Panc1 (cell line): ENCODE measurements at regions not wholly inside any gene's neighbourhood (a gene's known extent, or its start where the extent isn't known, plus 50 kb on each side); places are given as distances from the start of the nearest gene placed in this dataset.

Experiments used
- POLR2AphosphoS5 ChIP-seq: IDR thresholded peaks from 2 replicates; pipeline ENCODE4 v1.6.1; 2012; ENCODE audit warnings: mild to moderate bottlenecking, low read depth, low read length, moderate library complexity
- TF ChIP-seq, protein P1 (sequence below): fragments of 450-650 bp; IDR thresholded peaks from 2 replicates; pipeline ENCODE4 v1.5.1; 2017; ENCODE audit warnings: mild to moderate bottlenecking
- TF ChIP-seq, protein P2 (sequence below), 2 experiments: IDR thresholded peaks; 2 replicates each; pipeline ENCODE4 v1.6.1; 2011 to 2012; ENCODE audit warnings: low read depth in 2 of 2, control low read depth in 1 of 2, low read length in 1 of 2, mild to moderate bottlenecking in 1 of 2, moderate library complexity in 1 of 2; ENCODE audit not compliant: insufficient read depth in 1 of 2

DNA sequence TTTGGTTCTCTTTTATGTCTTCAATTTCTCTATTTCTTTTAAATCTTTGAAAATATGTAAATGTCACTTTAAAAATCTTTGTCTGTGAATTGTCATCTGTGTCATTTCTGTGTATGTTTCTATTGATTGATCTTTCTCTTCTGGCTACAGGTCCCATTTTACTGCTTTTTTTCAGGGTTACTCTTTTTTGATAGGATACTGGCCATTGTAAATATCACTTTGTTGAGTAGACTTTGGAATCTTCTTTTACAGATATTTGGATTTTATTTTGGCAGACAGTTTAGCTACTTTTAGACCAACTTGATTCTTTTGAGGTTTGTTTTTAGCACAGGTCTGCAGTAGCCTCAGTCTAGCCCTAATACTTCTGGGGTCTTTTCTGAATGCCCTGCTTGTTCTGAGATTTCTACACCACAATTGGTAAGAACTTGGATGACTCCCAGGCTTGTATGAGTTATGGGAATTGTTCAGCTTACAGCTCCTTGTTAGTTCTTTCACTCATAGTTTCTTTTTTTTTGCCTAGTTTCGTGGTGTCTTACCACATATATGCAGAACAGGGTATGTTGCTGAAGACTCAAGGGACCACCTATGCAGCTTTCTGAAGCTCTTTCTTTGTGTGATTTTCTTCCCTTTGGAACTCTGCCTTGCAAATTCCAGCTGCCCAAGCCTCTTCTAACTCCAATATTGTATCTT lies 122.2 kb downstream of the QPCT start:
- TF ChIP-seq, protein P1, sequence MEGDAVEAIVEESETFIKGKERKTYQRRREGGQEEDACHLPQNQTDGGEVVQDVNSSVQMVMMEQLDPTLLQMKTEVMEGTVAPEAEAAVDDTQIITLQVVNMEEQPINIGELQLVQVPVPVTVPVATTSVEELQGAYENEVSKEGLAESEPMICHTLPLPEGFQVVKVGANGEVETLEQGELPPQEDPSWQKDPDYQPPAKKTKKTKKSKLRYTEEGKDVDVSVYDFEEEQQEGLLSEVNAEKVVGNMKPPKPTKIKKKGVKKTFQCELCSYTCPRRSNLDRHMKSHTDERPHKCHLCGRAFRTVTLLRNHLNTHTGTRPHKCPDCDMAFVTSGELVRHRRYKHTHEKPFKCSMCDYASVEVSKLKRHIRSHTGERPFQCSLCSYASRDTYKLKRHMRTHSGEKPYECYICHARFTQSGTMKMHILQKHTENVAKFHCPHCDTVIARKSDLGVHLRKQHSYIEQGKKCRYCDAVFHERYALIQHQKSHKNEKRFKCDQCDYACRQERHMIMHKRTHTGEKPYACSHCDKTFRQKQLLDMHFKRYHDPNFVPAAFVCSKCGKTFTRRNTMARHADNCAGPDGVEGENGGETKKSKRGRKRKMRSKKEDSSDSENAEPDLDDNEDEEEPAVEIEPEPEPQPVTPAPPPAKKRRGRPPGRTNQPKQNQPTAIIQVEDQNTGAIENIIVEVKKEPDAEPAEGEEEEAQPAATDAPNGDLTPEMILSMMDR, result no peak
- no peak for TF ChIP-seq POLR2AphosphoS5
- TF ChIP-seq, protein P2, sequence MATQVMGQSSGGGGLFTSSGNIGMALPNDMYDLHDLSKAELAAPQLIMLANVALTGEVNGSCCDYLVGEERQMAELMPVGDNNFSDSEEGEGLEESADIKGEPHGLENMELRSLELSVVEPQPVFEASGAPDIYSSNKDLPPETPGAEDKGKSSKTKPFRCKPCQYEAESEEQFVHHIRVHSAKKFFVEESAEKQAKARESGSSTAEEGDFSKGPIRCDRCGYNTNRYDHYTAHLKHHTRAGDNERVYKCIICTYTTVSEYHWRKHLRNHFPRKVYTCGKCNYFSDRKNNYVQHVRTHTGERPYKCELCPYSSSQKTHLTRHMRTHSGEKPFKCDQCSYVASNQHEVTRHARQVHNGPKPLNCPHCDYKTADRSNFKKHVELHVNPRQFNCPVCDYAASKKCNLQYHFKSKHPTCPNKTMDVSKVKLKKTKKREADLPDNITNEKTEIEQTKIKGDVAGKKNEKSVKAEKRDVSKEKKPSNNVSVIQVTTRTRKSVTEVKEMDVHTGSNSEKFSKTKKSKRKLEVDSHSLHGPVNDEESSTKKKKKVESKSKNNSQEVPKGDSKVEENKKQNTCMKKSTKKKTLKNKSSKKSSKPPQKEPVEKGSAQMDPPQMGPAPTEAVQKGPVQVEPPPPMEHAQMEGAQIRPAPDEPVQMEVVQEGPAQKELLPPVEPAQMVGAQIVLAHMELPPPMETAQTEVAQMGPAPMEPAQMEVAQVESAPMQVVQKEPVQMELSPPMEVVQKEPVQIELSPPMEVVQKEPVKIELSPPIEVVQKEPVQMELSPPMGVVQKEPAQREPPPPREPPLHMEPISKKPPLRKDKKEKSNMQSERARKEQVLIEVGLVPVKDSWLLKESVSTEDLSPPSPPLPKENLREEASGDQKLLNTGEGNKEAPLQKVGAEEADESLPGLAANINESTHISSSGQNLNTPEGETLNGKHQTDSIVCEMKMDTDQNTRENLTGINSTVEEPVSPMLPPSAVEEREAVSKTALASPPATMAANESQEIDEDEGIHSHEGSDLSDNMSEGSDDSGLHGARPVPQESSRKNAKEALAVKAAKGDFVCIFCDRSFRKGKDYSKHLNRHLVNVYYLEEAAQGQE (IDR thresholded peaks at IDR 0.05; ENCODE audit: insufficient read depth in 1 of 2, low read depth in 2 of 2, low read length in 1 of 2), result no peak
